GM19238 (cell line): ENCODE measurements at regions not wholly inside any gene's neighbourhood (a gene's known extent, or its start where the extent isn't known, plus 50 kb on each side); places are given as distances from the start of the nearest gene placed in this dataset.
"Not testable (repeated sequence)": the region's sequence is repeated elsewhere in the genome, so short reads cannot be mapped to it uniquely, and the experiment has no call there.

ENCODE experiments used
- DNase-seq: peaks from one replicate; pipeline ENCODE4 v3.0.0; 2011; ENCODE audit warnings: low spot score; ENCODE audit not compliant: insufficient read length

DNA sequence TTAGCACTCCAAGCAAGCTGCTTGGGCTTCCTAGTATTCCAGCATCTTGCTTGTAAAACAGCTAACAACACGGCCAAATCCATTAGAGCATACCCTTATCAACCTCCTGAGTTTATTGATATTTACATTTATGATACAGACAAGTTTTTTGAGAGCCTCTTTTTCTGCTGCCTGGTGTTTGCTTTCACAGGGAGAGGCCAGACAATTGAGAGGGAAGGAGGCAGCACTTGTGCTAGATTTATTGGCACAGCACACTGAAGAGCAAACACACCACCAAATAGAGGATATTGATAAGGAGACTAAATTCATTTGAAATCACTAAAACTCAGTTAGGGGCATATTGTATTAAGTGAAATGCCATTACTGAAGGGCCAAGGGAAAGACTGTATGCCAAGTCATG lies 1142.3 kb upstream of the FANCL start:
- DNase-seq, result no peak

DNA sequence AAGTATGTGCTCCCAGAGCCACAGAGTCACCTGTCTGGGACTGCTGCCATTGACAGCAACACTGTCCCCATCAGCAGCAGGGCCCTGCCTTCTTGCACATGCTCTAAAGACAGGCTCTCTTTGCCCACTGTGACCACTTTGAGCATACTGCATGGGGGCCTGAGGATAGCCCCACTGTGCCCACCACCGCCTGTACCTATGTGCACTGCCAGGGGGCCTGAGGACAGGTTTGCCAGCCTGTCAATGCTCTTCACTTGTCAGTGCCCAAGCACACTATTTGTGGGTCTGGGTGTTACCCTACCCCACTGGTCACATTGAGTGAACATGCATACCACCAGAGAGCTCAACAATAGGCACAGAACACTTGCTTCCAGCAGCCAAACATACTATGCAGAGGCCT lies 1137.0 kb upstream of the FANCL start:
- DNase-seq, result no peak

DNA sequence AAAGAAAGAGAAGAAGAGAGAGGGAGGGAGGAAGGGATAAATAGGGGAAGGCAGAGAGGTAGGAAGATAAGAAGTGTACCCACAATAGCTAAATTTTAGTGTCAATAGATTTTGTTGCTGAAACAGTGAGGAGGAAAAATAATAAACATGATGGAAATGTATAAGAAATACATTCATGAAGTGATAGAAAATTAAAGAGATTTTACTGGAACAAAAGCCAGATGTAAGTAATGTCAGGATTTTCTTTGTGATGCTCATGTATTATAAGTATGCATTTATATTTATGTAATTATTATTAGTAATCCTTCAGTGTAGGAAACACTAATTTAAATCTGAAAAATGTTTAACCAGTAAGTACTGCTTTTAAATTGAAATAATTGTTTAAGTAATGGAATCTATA lies 1125.2 kb upstream of the FANCL start:
- no peak for DNase-seq

DNA sequence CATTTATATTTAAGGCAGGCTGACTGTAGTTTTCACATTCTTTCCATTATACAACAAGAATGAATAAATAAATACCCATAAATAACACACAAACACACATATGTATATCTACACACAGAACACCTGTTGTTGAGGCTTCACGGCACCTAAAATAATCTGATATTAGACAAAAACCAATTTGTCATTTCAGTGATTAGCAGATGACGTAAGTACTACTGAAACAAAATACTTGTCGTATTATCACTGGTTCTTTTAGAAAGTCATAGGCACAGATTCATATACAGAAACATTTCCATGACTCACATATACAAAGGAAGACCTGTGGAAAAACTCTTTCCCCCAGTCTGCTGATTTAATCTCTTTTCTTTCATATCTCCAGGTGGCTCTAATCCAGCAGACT lies 1113.4 kb upstream of the FANCL start:
- no peak for DNase-seq

DNA sequence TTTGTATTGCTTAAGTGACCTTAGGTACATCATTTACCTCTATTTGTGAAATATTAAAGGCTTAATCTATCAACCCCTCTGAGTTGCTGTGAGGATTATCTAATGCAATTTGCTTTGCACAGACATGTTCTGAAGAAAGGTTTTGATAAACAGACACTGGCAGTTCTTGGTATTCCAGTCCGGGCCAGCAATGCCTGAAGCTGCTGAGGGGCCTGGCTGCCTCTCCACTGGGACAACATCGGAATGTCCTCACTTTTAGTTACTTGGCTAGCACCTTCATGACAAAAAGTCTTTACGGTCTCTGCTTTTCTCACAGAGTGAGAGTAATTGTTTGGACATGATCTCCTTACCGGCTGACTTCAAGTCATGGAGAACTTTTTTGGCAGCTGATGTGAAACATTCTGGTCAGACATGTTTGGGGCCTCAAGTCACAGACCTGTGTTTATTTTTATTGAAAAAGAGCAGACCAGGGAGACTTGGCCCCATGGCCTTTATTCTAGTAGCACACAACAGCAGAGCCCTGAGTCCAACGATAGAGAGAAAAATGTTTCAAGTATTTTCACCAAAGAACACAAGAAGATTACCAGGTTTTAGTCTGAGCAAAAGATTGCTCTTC lies 1112.3 kb upstream of the FANCL start:
- DNase-seq, result no peak

DNA sequence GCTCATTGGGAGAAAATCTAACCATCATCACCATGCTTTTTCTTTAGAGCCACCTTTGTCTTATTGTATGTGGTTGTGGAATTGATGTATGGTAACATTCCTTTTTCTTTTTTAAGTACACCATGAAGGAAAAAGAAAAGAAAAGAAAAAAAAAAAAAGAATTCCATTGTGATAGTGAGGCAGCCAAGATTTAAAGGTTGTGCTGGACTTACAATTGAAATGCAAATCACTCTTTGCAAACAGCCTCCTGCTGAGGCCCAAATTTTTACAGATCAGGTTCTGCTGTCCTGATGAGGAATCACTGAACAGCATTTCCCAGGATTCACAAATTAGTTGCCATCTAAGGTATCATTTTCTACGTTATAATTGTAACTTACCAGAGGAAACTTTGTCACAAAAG lies 1101.0 kb upstream of the FANCL start:
- no peak for DNase-seq

DNA sequence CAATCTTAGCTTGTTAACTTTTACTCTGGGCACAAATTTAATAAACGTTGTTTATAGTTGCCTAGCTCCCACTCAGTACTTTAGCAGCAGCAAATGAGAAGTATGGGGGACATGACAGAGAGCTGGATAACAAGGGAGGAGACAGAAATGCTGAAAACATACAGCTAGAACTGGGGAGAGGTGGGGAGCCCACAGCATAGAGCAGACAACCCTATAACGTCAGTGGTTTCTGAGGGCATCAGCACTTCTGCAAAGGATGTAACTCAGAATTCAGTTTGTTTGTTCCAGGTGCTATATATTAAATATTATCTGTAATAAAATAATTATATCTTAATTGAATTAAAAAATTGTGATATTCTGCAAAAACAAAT lies 1098.7 kb upstream of the FANCL start:
- no peak for DNase-seq

DNA sequence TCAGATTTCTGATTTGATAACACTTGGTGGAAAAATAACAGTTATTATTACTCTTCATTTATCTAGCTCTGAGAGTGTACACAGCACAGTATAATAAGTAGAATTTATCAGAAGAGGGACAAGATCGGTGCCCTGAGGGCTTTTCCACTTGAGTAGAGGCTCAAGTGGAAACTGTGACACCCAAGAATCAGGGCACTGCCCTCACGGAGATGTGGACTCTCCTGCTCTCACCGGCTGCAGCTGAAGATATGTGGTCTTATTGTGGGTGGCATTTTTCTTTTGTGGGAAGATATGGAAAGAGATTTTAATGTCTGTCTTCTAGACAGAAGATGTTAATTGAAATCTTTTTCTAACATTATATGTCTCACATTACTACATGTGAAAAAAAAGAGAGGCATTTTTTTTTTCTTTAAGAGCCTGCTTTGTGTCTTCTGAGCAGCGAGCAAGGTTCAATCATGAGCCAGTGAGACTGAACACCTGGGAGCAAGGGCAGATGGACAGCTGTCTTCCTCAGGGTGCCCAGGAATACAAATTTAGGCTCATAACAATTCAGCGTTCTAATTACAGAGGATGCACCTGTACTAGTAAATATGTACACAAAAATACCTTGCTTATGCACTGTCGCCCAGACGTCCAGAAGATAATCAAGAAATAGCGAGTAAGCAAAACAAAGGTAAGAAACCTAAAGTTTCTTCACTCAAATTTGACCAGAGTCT lies 1098.2 kb upstream of the FANCL start:
- DNase-seq, result no peak

DNA sequence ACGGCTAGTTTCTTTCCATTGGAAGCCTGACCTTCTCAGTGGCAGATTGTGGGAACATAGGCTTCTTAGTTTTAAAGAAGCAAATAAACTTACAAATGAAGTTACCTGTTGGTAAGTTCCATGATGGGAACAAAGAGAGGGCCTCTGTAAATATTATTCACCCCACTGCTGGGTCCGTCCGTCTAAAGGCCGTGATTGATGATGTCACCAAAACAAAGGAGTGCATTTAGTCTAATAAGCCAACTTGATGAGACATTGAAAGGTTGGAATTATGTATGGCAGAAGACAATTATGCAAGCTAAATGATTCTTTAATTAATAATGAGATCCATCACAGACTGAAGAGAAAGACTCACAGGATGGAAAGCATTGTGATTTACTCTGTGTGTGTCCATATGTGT lies 1091.9 kb upstream of the FANCL start:
- no peak for DNase-seq

DNA sequence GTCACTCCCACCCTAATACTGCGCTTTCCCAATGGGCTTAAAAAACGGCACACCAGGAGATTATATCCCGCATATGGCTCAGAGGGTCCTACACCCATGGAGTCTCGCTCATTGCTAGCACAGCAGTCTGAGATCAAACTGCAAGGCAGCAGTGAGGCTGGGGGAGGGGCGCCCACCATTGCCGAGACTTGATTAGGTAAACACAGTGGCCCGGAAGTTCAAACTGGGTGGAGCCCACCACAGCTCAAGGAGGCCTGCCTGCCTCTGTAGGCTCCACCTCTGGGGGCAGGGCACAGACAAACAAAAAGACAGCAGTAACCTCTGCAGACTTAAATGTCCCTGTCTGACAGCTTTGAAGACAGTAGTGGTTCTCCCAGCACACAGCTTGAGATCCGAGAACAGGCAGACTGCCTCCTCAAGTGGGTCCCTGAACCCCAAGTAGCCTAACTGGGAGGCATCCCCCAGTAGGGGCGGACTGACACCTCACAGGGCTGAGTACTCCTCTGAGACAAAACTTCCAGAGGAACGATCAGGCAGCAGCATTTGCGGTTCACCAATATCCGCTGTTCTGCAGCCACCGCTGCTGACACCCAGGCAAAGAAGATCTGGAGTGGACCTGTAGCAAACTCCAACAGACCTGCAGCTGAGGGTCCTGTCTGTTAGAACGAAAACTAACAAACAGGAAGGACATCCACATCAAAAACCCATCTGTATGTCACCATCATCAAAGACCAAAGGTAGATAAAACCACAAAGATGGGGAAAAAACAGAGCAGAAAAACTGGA lies 1085.6 kb upstream of the FANCL start:
- DNase-seq, result not testable (repeated sequence)

DNA sequence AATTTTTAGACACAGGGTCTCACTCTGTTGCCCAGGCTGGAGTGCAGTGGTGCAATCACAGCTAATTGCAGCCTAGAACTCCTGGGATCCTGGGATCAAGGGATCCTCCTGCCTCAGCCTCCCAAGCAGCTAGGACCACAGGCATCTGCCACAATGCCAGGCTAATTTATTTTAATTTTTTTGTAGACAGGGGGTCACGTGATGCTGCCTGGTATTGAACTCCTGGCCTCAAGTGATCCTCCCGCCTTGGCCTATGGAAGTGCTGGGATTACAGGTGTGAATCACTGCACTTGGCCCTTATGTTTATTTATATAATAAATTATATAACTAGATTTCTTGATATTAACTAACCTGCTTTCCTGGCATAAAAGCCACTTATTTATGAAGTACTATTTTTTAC lies 1081.7 kb upstream of the FANCL start:
- DNase-seq, result no peak

DNA sequence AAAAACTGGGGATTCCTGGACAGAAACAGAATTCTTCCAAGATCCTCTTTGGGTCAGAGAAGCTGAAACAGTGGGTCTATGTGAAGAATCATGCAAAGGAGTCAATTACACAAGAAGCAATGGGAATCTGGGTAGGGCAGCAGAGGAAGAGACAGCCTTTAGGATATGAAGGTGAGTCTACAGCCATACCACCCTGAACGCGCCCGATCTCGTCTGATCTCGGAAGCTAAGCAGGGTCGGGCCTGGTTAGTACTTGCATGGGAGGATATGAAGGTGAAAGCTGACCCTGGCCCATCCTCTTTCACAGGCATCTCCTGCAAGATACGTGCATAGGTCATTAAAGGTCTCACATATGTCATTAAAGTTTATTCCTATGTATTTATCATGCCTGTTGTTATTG lies 1080.9 kb upstream of the FANCL start:
- no peak for DNase-seq

DNA sequence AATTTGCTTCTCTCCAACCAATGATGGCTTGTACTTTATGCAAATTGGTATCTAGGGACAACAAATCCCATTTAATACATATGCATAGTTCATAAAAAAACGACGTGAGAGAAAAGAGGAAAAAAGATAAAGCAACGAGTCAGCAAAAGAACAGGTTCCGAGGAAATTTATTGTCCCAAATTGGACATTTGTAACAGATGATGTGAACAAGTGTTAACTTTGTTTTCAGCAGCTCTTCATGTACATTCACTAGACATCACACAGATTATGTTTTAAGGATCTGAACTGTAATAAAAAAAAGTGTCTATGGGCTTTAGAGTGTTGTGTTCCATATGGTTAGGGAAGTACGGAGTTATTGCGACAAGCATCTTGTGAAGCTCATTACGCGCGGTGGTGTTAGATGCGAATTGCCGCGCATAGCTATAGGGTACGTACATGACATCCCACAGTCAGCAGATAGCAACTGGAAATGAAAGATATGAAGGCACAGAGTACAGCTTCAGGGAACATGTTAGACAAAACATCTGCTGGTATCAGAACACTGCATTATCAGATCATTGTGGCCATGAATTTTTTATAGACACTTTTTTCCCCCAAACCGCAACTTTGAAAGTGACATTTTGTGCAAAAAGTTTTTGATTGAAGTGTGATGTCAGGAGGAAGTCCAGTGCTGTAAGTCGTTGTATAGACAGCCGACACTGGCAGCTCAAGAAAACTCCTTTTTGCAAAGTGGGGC lies 1073.1 kb upstream of the FANCL start:
- DNase-seq, result no peak

DNA sequence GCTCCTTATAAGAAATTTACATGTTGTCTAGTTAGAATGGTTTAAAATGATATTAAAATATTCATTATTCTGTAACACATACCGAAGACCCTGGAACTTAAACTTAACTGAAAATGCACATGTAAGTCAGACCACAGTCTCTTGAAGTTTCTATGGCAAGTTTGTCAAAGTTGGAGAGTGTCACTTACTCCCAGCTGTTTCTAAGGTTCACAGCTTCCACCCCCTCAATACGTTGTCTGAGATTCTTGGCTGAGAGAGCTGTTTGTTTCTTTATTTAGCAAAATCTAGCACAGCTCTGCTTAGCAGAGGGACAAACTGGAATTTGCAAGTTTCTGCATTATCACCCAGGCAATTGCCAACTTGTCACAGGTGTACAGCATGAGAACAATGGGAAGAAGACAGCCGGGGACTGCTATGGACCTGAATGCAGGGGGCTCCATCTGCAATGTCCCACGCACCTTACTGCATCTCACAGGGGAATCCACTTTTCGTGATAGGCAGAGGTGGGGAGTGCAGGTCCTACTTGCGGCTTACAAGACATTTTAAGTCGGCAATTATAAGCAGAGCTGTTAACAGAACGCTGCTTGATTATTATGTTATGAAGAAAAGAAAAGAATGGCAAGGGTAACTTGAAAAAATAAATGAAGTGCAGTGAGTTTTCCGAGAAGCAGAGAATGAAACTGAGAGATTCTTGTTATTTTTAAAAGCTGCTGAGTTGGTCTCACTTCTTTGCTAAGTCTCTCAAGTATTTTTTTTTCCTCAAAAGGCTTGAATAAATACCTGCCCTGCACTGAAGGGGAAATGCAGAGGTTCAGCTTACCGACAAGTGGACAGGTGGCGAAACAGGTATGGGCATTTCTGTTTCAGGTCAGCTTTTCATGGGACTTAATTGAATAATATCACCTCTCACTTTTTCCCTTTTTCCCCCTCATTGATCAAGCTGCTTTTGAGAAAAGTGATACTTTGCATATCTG lies 1072.1 kb upstream of the FANCL start:
- DNase-seq, result no peak

DNA sequence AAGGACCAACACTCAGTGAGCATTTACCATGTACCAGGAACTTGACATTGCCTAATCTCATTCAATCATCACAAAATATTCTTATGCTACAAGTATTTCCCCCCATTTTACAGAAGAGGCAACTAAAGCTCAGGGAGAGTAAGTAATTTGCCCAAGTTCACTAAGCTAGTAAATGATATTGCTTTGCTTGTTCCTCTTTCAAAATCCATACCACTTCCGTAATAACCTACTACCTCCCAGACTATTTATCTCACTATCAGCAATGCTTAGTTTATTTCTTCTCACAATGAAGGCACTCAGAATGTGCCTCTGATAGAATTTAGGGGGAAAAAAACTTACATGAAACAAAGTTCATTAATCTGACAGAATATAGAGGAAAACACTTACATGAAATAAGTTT lies 1070.9 kb upstream of the FANCL start:
- DNase-seq, result no peak

DNA sequence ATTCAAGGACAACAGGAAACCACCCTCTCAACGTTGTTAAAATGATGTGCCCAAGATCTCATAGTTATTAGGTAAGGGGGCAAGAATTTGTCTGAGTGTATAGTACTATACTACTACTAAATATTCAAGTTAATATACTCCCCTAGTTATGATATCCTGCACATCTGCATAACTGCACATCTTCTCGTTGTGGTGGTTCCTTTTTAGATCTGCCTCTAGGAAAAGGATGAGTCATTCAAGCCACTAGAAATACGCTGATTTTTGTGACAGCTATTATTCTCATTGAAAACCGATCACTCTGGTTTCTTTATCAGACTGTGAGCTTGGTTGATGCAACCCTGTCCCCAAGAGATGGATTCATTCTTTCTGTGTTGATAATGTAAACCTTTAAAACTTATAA lies 1067.0 kb upstream of the FANCL start:
- no peak for DNase-seq

DNA sequence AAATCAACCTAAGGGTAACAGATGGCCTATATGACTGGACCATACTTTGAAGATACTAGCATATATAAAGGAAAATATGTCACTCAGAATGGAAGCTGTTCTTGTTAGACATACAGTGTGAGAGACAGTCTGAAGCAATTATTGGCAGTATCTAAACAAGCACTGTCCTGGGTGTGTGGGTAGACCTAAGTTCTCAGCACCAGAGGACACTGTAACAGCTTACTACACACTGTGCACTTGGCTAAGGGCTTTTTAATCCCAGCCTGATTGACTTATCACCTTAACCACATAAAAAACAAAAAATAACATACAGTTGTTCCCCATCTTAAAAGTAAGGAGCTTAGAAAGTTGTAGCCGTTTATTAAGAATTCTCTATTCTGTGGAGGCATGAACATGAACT lies 1066.1 kb upstream of the FANCL start:
- DNase-seq, result no peak

DNA sequence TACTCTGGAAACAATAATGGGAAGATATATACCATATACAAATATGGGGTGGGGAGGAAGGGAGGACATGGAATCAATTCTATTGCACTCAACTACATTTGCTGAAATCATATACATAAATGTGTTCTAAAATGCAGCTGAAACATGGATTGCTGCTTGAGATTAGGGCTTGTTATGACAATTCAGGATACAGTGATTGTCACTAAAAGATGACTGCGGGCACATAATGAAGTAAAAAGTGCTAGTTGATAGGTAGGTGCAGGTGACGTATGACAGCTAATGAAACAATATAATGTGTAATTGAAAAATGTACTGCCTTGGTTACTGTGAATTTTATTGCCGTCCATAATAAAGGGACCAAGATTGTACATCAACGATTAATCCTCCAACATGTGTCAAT lies 1062.1 kb upstream of the FANCL start:
- DNase-seq, result no peak

DNA sequence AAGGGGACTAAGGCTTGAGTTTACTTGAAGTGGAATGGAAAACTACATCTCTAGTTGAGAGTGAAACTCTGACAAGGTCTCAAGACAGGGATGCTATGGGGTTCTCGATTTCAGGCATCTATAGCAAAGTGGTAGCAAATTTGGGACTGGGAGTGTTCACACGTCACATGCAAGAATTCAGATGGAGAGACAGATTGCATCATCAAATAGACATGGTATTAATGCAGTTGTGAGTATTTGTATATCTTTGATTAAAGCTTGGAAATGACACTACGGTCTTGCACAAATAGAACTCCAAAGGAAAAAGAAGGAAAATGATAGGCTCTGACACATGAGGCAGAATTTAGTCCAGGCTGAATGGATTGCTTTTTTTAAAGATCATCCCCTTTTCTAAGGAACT lies 1061.6 kb upstream of the FANCL start:
- no peak for DNase-seq

DNA sequence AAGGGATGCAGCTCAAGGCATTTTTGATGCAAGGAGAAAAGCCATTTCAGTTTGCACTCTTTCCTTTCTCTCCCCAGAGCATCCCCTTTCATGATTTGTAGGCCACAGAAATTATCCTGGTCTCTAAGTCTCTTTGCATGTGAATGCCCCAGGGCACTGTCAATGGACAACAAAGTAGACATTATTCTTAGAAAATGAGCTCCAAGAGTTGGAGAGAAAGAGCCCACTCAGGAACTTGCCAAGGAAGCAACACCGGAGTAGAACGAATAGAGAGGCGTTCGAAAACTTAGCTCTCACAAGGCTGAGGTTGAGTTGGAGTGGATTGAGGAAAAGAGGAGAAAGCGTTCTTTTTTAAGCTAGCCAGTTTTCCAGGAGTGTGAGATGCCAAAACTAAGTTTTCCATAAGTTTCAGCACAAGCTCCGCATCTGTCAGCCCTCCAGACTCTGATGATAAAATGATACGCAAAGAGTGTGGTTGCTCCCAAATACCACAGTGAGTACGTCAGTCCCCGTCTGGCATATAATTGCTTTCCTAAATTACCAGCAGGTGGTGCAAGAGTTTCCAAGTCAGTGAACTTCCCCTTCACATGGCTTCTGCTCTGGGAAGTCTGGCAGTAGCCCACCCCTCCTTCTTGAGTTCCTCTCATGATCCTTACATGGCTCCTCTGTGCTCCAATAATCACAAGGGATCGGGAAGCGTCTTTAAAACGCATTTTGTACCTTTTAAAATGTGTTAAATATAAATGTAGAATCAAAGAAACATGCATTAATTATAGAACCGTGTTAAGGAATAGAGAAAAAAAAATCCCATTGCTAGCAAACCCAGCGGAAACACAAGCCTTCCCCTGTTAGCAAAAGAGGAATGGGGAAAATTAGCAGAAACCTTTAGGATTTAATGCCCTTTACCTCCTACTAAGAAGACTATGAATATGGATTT lies 1060.6 kb upstream of the FANCL start:
- DNase-seq, result peak; percentile 5
